ENCODE measurements at regions not wholly inside any gene's neighbourhood (a gene's known extent, or its start where the extent isn't known, plus 50 kb on each side); places are given as distances from the start of the nearest gene placed in this dataset.

DNA sequence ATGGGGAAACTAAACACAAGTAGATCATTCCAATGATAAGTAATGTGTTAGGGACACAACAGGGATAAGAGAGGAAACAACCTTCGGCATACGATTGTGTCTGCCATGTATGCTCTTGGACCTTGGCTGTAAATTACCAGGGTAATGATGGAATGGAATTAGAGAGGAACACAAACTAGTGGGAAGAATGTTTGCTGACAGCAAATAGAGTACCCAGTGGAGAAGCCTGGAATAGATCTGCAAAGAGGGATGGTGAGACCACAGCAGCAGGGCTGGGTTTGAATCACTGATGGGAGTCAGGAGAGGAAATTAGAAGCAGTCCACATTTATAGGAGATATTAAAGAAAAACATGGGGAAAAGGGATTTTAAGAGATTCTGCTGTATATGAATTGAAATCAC lies 172.8 kb downstream of the LRIG3 start:
- TF ChIP-seq, protein P1, sequence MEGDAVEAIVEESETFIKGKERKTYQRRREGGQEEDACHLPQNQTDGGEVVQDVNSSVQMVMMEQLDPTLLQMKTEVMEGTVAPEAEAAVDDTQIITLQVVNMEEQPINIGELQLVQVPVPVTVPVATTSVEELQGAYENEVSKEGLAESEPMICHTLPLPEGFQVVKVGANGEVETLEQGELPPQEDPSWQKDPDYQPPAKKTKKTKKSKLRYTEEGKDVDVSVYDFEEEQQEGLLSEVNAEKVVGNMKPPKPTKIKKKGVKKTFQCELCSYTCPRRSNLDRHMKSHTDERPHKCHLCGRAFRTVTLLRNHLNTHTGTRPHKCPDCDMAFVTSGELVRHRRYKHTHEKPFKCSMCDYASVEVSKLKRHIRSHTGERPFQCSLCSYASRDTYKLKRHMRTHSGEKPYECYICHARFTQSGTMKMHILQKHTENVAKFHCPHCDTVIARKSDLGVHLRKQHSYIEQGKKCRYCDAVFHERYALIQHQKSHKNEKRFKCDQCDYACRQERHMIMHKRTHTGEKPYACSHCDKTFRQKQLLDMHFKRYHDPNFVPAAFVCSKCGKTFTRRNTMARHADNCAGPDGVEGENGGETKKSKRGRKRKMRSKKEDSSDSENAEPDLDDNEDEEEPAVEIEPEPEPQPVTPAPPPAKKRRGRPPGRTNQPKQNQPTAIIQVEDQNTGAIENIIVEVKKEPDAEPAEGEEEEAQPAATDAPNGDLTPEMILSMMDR (IDR thresholded peaks at IDR 0.05), result no peak
- no peak for TF ChIP-seq POLR2AphosphoS5 (IDR thresholded peaks at IDR 0.05; ENCODE audit: low read depth, low read length)
- no peak for TF ChIP-seq YY1 (IDR thresholded peaks at IDR 0.05; ENCODE audit: low read depth)
- no peak for TF ChIP-seq GATA2 (CRISPR knock-in tag; IDR thresholded peaks at IDR 0.05)
- no peak for TF ChIP-seq NFIC (IDR thresholded peaks at IDR 0.05; ENCODE audit: borderline replicate concordance)
- TF ChIP-seq MXI1 (IDR thresholded peaks at IDR 0.05; ENCODE audit: low read depth, low read length), result no peak
- TF ChIP-seq JUND (IDR thresholded peaks at IDR 0.05), result no peak
- TF ChIP-seq, protein P2, sequence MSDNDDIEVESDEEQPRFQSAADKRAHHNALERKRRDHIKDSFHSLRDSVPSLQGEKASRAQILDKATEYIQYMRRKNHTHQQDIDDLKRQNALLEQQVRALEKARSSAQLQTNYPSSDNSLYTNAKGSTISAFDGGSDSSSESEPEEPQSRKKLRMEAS (IDR thresholded peaks at IDR 0.05; ENCODE audit: low read depth), result no peak
- no peak for TF ChIP-seq SIN3A (IDR thresholded peaks at IDR 0.05; ENCODE audit: borderline replicate concordance, low read depth, low read length)
- no peak for TF ChIP-seq RAD21 (IDR thresholded peaks at IDR 0.05; ENCODE audit: low read length)
- TF ChIP-seq, protein P3, sequence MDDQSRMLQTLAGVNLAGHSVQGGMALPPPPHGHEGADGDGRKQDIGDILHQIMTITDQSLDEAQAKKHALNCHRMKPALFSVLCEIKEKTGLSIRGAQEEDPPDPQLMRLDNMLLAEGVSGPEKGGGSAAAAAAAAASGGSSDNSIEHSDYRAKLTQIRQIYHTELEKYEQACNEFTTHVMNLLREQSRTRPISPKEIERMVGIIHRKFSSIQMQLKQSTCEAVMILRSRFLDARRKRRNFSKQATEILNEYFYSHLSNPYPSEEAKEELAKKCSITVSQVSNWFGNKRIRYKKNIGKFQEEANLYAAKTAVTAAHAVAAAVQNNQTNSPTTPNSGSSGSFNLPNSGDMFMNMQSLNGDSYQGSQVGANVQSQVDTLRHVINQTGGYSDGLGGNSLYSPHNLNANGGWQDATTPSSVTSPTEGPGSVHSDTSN (IDR thresholded peaks at IDR 0.05), result no peak
- TF ChIP-seq, protein P4, sequence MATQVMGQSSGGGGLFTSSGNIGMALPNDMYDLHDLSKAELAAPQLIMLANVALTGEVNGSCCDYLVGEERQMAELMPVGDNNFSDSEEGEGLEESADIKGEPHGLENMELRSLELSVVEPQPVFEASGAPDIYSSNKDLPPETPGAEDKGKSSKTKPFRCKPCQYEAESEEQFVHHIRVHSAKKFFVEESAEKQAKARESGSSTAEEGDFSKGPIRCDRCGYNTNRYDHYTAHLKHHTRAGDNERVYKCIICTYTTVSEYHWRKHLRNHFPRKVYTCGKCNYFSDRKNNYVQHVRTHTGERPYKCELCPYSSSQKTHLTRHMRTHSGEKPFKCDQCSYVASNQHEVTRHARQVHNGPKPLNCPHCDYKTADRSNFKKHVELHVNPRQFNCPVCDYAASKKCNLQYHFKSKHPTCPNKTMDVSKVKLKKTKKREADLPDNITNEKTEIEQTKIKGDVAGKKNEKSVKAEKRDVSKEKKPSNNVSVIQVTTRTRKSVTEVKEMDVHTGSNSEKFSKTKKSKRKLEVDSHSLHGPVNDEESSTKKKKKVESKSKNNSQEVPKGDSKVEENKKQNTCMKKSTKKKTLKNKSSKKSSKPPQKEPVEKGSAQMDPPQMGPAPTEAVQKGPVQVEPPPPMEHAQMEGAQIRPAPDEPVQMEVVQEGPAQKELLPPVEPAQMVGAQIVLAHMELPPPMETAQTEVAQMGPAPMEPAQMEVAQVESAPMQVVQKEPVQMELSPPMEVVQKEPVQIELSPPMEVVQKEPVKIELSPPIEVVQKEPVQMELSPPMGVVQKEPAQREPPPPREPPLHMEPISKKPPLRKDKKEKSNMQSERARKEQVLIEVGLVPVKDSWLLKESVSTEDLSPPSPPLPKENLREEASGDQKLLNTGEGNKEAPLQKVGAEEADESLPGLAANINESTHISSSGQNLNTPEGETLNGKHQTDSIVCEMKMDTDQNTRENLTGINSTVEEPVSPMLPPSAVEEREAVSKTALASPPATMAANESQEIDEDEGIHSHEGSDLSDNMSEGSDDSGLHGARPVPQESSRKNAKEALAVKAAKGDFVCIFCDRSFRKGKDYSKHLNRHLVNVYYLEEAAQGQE (IDR thresholded peaks at IDR 0.05; ENCODE audit: low read depth, low read length), result no peak
- TF ChIP-seq EP300 (IDR thresholded peaks at IDR 0.05; ENCODE audit: borderline replicate concordance in 1 of 2, low read depth in 1 of 2, low read length in 1 of 2), result no peak
- no peak for TF ChIP-seq CHD2 (IDR thresholded peaks at IDR 0.05; ENCODE audit: low read length, partially characterized antibody)
